Neural progenitor cell (in vitro differentiated cells): ENCODE measurements at regions not wholly inside any gene's neighbourhood (a gene's known extent, or its start where the extent isn't known, plus 50 kb on each side); places are given as distances from the start of the nearest gene placed in this dataset.

Source experiments
- DNase-seq: peaks from one replicate; pipeline ENCODE4 v3.0.0-alpha.2; 2016; ENCODE audit warnings: low spot score
- H2AFZ ChIP-seq: fragments of 200-600 bp; sonication (generic); replicated peaks from 2 replicates; pipeline ENCODE4 v1.6.1; 2016; ENCODE audit warnings: antibody characterized with exemption
- H3F3A ChIP-seq: fragments of 200-600 bp; sonication (generic); 2 replicates; pipeline ENCODE4 v1.6.1; 2016; ENCODE audit warnings: antibody characterized with exemption, low read depth
- H3K27ac ChIP-seq: fragments of 200-600 bp; sonication (generic); 2 replicates; pipeline ENCODE4 v1.5.1; 2016; ENCODE audit warnings: mild to moderate bottlenecking
- H3K27me3 ChIP-seq: fragments of 200-600 bp; sonication (generic); 2 replicates; pipeline ENCODE4 v1.6.1; 2016; ENCODE audit warnings: mild to moderate bottlenecking, moderate library complexity
- H3K36me3 ChIP-seq: fragments of 200-600 bp; sonication (generic); 2 replicates; pipeline ENCODE4 v1.5.1; 2016
- H3K4me1 ChIP-seq: fragments of 200-600 bp; sonication (generic); 2 replicates; pipeline ENCODE4 v1.6.1; 2016; ENCODE audit warnings: mixed run types
- H3K4me2 ChIP-seq: fragments of 200-600 bp; sonication (generic); 2 replicates; pipeline ENCODE4 v1.6.1; 2016
- H3K4me3 ChIP-seq: fragments of 200-600 bp; sonication (generic); 2 replicates; pipeline ENCODE4 v1.5.1; 2016
- H3K79me2 ChIP-seq: fragments of 200-600 bp; sonication (generic); 2 replicates; pipeline ENCODE4 v1.6.1; 2016; ENCODE audit warnings: low read depth
- H3K9ac ChIP-seq: fragments of 200-600 bp; sonication (generic); 2 replicates; pipeline ENCODE4 v1.6.1; 2016
- H3K9me3 ChIP-seq: fragments of 200-600 bp; sonication (generic); 2 replicates; pipeline ENCODE4 v1.5.1; 2016; ENCODE audit warnings: low read depth
- H4K20me1 ChIP-seq: fragments of 200-600 bp; sonication (generic); 2 replicates; pipeline ENCODE4 v1.6.1; 2016; ENCODE audit warnings: low read depth
- H3K27ac Mint-ChIP-seq: 3 replicates; pipeline ENCODE4 v1.8.0; 2021; ENCODE audit warnings: mixed read lengths
- H3K27me3 Mint-ChIP-seq: 2 replicates; pipeline ENCODE4 v1.8.0; 2022; ENCODE audit warnings: low read depth, mild to moderate bottlenecking, inconsistent platforms, moderate library complexity, mixed read lengths; ENCODE audit not compliant: insufficient read depth
- H3K36me3 Mint-ChIP-seq: 3 replicates; pipeline ENCODE4 v1.8.0; 2021; ENCODE audit warnings: mixed read lengths
- H3K4me1 Mint-ChIP-seq: 3 replicates; pipeline ENCODE4 v1.8.0; 2021; ENCODE audit warnings: mixed read lengths
- H3K4me3 Mint-ChIP-seq: 3 replicates; pipeline ENCODE4 v1.8.0; 2021; ENCODE audit warnings: mild to moderate bottlenecking, moderate library complexity, mixed read lengths
- H3K9me3 Mint-ChIP-seq: 3 replicates; pipeline ENCODE4 v1.8.0; 2020; ENCODE audit warnings: mixed read lengths
- EZH2 ChIP-seq: fragments of 200-600 bp; sonication (generic); IDR thresholded peaks from 2 replicates; pipeline ENCODE4 v1.6.1; 2017; ENCODE audit warnings: antibody characterized with exemption, mild to moderate bottlenecking, moderate library complexity
- EZH2phosphoT487 ChIP-seq: fragments of 200-600 bp; sonication (generic); IDR thresholded peaks from 2 replicates; pipeline ENCODE4 v1.6.1; 2017; ENCODE audit warnings: antibody characterized with exemption
- TF ChIP-seq, protein P1 (sequence below): fragments of 200-600 bp; sonication (generic); IDR thresholded peaks from 2 replicates; pipeline ENCODE4 v1.5.1; 2017; ENCODE audit warnings: antibody characterized with exemption, mild to moderate bottlenecking

DNA sequence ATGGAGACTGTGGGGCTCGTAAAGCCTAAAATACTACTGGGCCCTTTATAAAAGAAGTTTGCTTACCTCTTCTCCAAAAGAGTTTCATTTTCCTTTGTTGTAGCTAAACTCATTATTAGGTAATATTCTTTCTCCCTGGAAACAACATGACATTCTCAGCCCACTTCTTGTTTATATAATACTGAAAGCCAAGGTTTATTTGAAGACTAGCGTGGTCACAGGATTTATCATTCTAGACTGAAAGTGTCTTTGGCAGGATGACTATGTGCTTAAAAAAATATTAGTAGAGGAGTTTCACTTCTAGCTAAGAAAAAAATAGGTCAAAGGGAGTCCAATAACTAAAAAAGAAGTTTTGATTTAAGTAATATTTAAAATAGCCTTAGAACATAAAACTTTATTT is 1085.2 kb upstream of the CADM2 start:
- Histone ChIP-seq H3K27ac (no peak overlapping the region), H3K4me3 (no peak overlapping the region), H2AFZ (no peak overlapping the region), H3K4me2 (no peak overlapping the region), H4K20me1 (no peaks in the 10 kb centered on the region), H3K9me3 (no peaks in the 10 kb centered on the region), H3K4me1 (no peaks in the 10 kb centered on the region), H3F3A (no peaks in the 10 kb centered on the region), H3K9ac (no peak overlapping the region), H3K36me3 (no peaks in the 10 kb centered on the region), H3K27me3 (no peaks in the 10 kb centered on the region), H3K79me2 (no peaks in the 10 kb centered on the region)
- Mint-ChIP-seq H3K4me1 (peaks cover 8% of the 10 kb centered on the region), H3K9me3 (peaks cover 13% of the 10 kb centered on the region), H3K36me3 (no peaks in the 10 kb centered on the region), H3K4me3 (no peak overlapping the region), H3K27ac (no peak overlapping the region), H3K27me3 (no peaks in the 10 kb centered on the region)
- DNase-seq = no peak
- no peak for TF ChIP-seq EZH2
- TF ChIP-seq, protein P1, sequence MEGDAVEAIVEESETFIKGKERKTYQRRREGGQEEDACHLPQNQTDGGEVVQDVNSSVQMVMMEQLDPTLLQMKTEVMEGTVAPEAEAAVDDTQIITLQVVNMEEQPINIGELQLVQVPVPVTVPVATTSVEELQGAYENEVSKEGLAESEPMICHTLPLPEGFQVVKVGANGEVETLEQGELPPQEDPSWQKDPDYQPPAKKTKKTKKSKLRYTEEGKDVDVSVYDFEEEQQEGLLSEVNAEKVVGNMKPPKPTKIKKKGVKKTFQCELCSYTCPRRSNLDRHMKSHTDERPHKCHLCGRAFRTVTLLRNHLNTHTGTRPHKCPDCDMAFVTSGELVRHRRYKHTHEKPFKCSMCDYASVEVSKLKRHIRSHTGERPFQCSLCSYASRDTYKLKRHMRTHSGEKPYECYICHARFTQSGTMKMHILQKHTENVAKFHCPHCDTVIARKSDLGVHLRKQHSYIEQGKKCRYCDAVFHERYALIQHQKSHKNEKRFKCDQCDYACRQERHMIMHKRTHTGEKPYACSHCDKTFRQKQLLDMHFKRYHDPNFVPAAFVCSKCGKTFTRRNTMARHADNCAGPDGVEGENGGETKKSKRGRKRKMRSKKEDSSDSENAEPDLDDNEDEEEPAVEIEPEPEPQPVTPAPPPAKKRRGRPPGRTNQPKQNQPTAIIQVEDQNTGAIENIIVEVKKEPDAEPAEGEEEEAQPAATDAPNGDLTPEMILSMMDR = no peak
- no peak for TF ChIP-seq EZH2phosphoT487

DNA sequence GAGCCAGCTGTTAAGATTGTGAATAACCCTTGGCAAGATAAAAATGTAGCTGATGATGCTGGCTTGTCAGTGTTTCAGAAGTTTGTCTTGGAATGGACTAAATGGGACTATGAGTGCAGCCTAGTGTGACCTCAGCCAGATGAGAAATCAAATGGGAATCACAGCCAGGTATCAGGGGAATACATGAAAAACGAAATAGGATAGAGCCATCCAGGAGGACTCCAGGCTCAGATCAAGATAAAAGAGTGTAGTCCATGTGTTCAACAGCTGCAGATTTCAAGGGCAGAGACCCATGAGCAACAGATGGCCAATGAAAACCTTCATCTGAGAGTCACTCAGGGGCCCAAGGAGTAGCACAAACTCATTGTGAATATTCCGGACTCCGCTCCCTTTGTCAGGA is 1080.9 kb upstream of the CADM2 start:
- no peak overlapping the region for H3K27ac ChIP-seq
- H3K4me3 ChIP-seq = no peak overlapping the region
- H3F3A ChIP-seq = no peaks in the 10 kb centered on the region
- no peak overlapping the region for H2AFZ ChIP-seq
- peaks cover 19% of the 10 kb centered on the region for H3K4me1 Mint-ChIP-seq
- H3K27me3 ChIP-seq = no peaks in the 10 kb centered on the region
- no peaks in the 10 kb centered on the region for H4K20me1 ChIP-seq
- H3K36me3 Mint-ChIP-seq = no peaks in the 10 kb centered on the region
- H3K27ac Mint-ChIP-seq = no peak overlapping the region
- no peak for DNase-seq
- H3K27me3 Mint-ChIP-seq = no peaks in the 10 kb centered on the region
- no peak overlapping the region for H3K4me2 ChIP-seq
- no peaks in the 10 kb centered on the region for H3K79me2 ChIP-seq
- H3K36me3 ChIP-seq = no peaks in the 10 kb centered on the region
- peaks cover 13% of the 10 kb centered on the region for H3K9me3 Mint-ChIP-seq
- no peaks in the 10 kb centered on the region for H3K4me1 ChIP-seq
- H3K4me3 Mint-ChIP-seq = no peak overlapping the region
- TF ChIP-seq, protein P1 = no peak
- TF ChIP-seq EZH2 (no peak), EZH2phosphoT487 (no peak)
- H3K9me3 ChIP-seq = no peaks in the 10 kb centered on the region
- no peak overlapping the region for H3K9ac ChIP-seq

DNA sequence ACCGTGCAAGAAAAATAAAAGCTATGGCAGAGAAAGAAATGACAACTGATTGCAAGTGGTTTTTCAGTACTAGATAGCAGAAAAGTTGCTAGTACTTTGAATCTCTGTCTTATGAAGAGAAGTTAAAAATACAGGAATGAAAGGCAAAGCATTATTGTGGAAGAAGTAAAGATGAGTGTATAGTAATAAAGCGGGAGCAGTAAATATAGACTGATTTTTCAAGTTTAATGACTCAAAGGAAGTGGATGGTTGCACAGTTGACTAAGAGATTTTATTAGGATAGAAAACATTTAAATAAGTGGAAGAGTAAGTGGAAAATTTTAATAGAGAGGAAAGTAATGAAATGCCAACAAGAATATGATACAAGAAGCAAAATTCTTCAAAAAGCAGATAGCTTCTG is 1076.1 kb upstream of the CADM2 start:
- Histone ChIP-seq H3K9me3 (no peaks in the 10 kb centered on the region), H3K36me3 (no peaks in the 10 kb centered on the region), H3K79me2 (no peaks in the 10 kb centered on the region), H3F3A (no peaks in the 10 kb centered on the region), H3K4me2 (no peak overlapping the region), H3K9ac (no peak overlapping the region), H3K27ac (no peak overlapping the region), H3K4me3 (no peak overlapping the region), H3K4me1 (no peaks in the 10 kb centered on the region), H3K27me3 (no peaks in the 10 kb centered on the region), H2AFZ (no peak overlapping the region), H4K20me1 (no peaks in the 10 kb centered on the region)
- no peak for TF ChIP-seq EZH2phosphoT487
- no peak for TF ChIP-seq EZH2
- TF ChIP-seq, protein P1 = no peak
- Mint-ChIP-seq H3K27ac (no peak overlapping the region), H3K4me3 (no peak overlapping the region), H3K27me3 (no peaks in the 10 kb centered on the region), H3K9me3 (no peaks in the 10 kb centered on the region), H3K4me1 (peaks cover 15% of the 10 kb centered on the region), H3K36me3 (no peaks in the 10 kb centered on the region)
- DNase-seq = no peak
